ENCODE measurements at regions not wholly inside any gene's neighbourhood (a gene's known extent, or its start where the extent isn't known, plus 50 kb on each side); places are given as distances from the start of the nearest gene placed in this dataset.

GRCh38 chr2:221267773-221268425, 304.2 kb downstream of the EPHA4 start:
- 49 to 78% (median 70%) methylated on average over 6 of the region's 6 CpGs for WGBS, 5 donors
- peak in 1 of 2 donors; percentile 14 for DNase-seq
- Histone ChIP-seq H3K27ac (no peak overlapping the region), H3K27me3 (no peaks in the 10 kb centered on the region), H3K4me1 (no peaks in the 10 kb centered on the region), H3K9me3 (no peaks in the 10 kb centered on the region), H3K36me3 (no peaks in the 10 kb centered on the region), H3K4me3 (no peak overlapping the region)
- intact Hi-C loops (cut with DNase I; ENCODE audit: low total_unique reads), result no loop called here
- TF ChIP-seq POLR2AphosphoS5 (IDR thresholded peaks at IDR 0.05), result no peak
- TF ChIP-seq, protein P1, sequence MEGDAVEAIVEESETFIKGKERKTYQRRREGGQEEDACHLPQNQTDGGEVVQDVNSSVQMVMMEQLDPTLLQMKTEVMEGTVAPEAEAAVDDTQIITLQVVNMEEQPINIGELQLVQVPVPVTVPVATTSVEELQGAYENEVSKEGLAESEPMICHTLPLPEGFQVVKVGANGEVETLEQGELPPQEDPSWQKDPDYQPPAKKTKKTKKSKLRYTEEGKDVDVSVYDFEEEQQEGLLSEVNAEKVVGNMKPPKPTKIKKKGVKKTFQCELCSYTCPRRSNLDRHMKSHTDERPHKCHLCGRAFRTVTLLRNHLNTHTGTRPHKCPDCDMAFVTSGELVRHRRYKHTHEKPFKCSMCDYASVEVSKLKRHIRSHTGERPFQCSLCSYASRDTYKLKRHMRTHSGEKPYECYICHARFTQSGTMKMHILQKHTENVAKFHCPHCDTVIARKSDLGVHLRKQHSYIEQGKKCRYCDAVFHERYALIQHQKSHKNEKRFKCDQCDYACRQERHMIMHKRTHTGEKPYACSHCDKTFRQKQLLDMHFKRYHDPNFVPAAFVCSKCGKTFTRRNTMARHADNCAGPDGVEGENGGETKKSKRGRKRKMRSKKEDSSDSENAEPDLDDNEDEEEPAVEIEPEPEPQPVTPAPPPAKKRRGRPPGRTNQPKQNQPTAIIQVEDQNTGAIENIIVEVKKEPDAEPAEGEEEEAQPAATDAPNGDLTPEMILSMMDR (IDR thresholded peaks at IDR 0.05), result no peak
- TF ChIP-seq EP300 (IDR thresholded peaks at IDR 0.05), result no peak
- TF ChIP-seq POLR2A (IDR thresholded peaks at IDR 0.05), result no peak

DNA sequence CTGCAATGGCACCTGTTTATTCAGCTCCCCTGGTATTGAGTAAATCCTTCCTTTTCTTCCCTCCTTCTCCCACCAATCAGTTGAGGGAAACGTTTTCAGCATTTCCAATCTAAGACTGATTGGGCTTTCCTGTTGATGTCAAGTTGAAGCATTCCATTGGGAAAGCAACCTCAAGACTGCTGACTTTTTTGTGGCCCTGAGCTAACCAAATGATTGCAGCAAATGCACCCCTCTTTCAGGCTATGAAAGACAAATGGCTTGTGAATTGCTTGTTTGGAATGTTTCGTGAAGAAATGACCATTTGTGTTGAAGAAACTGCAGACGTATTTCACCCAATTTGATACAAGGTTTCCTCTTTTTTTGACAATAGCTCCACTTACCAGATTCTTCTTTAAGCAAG, 303.5 kb downstream of the EPHA4 start:
- H3K27me3 ChIP-seq, result no peaks in the 10 kb centered on the region
- 51 to 59% (median 55%) methylated on average over 3 of the region's 3 CpGs for WGBS, 5 donors
- no peak for DNase-seq
- no peak overlapping the region for H3K27ac ChIP-seq
- H3K9me3 ChIP-seq, result no peaks in the 10 kb centered on the region
- no peaks in the 10 kb centered on the region for H3K36me3 ChIP-seq
- no peaks in the 10 kb centered on the region for H3K4me1 ChIP-seq
- no peak for TF ChIP-seq POLR2A (IDR thresholded peaks at IDR 0.05)
- TF ChIP-seq, protein P1 (IDR thresholded peaks at IDR 0.05), result no peak
- no peak for TF ChIP-seq EP300 (IDR thresholded peaks at IDR 0.05)
- no peak for TF ChIP-seq POLR2AphosphoS5 (IDR thresholded peaks at IDR 0.05)
- H3K4me3 ChIP-seq, result no peak overlapping the region
- intact Hi-C loops (cut with DNase I; ENCODE audit: low total_unique reads), result no loop called here

GRCh38 chr2:221270806-221271205, 301.3 kb downstream of the EPHA4 start:
- H3K36me3 ChIP-seq, result no peaks in the 10 kb centered on the region
- H3K9me3 ChIP-seq, result no peaks in the 10 kb centered on the region
- H3K4me1 ChIP-seq, result no peaks in the 10 kb centered on the region
- H3K27me3 ChIP-seq, result no peaks in the 10 kb centered on the region
- no peak overlapping the region for H3K4me3 ChIP-seq
- TF ChIP-seq, protein P1 (IDR thresholded peaks at IDR 0.05), result no peak
- no peak for TF ChIP-seq POLR2A (IDR thresholded peaks at IDR 0.05)
- TF ChIP-seq POLR2AphosphoS5 (IDR thresholded peaks at IDR 0.05), result no peak
- no peak for TF ChIP-seq EP300 (IDR thresholded peaks at IDR 0.05)
- DNase-seq, result no peak
- intact Hi-C loops (cut with DNase I; ENCODE audit: low total_unique reads), result no loop called here
- no peak overlapping the region for H3K27ac ChIP-seq
- WGBS, 5 donors, result 48 to 63% (median 53%) methylated on average over 2 of the region's 2 CpGs

- intact Hi-C loops (cut with DNase I; ENCODE audit: low total_unique reads), result no loop called here
- 79 to 85% (median 83%) methylated on average over 3 of the region's 3 CpGs for WGBS, 5 donors
- TF ChIP-seq POLR2A (IDR thresholded peaks at IDR 0.05) (no peak), POLR2AphosphoS5 (IDR thresholded peaks at IDR 0.05) (no peak), EP300 (IDR thresholded peaks at IDR 0.05) (no peak)
- TF ChIP-seq, protein P1 (IDR thresholded peaks at IDR 0.05), result no peak
Measured at GRCh38 chr2:221272729-221273128, 299.4 kb downstream of the EPHA4 start.

More at GRCh38 chr2:221272729-221273128, 299.4 kb downstream of the EPHA4 start:
- Histone ChIP-seq H3K9me3 (no peaks in the 10 kb centered on the region), H3K36me3 (no peaks in the 10 kb centered on the region), H3K4me3 (no peak overlapping the region), H3K4me1 (no peaks in the 10 kb centered on the region), H3K27ac (no peak overlapping the region), H3K27me3 (no peaks in the 10 kb centered on the region)
- DNase-seq, result no peak
